Vagina (tissue), 2 donors: ENCODE measurements at regions not wholly inside any gene's neighbourhood (a gene's known extent, or its start where the extent isn't known, plus 50 kb on each side); places are given as distances from the start of the nearest gene placed in this dataset.

Source experiments
- DNase-seq, 2 donors: peaks; one replicate each; pipeline ENCODE4 v3.0.0-alpha.2; 2017; ENCODE audit errors: extremely low spot score in 2 of 2
- H3K27ac ChIP-seq: fragments of 200-600 bp; sonication (generic); one replicate; pipeline ENCODE4 v1.5.1; 2019
- H3K27me3 ChIP-seq: fragments of 200-600 bp; sonication (generic); one replicate; pipeline ENCODE4 v1.5.1; 2019
- H3K36me3 ChIP-seq, 2 donors: fragments of 200-600 bp; sonication (generic); one replicate each; pipeline ENCODE4 v1.5.1; 2017 to 2019
- H3K4me1 ChIP-seq: fragments of 200-600 bp; sonication (generic); one replicate; pipeline ENCODE4 v1.5.1; 2019
- H3K4me3 ChIP-seq, 2 donors: fragments of 200-600 bp; sonication (generic); 1 replicate in 1 of 2; 2 replicates in 1 of 2; pipeline ENCODE4 v1.5.1; 2016 to 2019
- H3K9me3 ChIP-seq: fragments of 200-600 bp; sonication (generic); one replicate; pipeline ENCODE4 v1.5.1; 2019
- CTCF ChIP-seq, 3 experiments: fragments of 450-650 bp in 2 of 3; fragments of 200-600 bp in 1 of 3; sonication (generic) in 1 of 3; IDR thresholded peaks; one replicate each; pipeline ENCODE4 v1.5.1; 2017 to 2019; ENCODE audit warnings: antibody characterized with exemption in 3 of 3, mild to moderate bottlenecking in 2 of 3, moderate library complexity in 2 of 3
- POLR2A ChIP-seq, 2 donors: fragments of 450-650 bp; IDR thresholded peaks; one replicate each; pipeline ENCODE4 v1.6.1; 2017; ENCODE audit warnings: antibody characterized with exemption in 2 of 2, mild to moderate bottlenecking in 2 of 2, moderate library complexity in 2 of 2
- POLR2AphosphoS5 ChIP-seq, 2 donors: sonication (generic); formaldehyde crosslinking; IDR thresholded peaks; one replicate each; pipeline ENCODE4 v1.9.0; 2017; ENCODE audit warnings: antibody characterized with exemption in 2 of 2, mild to moderate bottlenecking in 2 of 2, low read depth in 1 of 2; ENCODE audit not compliant: insufficient read depth in 1 of 2
- intact Hi-C: fragments of 100-400 bp; cut with DNase I; formaldehyde crosslinking; loops from one replicate; pipeline ENCODE4 v1.15.1; 2023

GRCh38 chr4:158422546-158422945 is 99.1 kb upstream of the RXFP1 start:
- no peak overlapping the region for H3K27ac ChIP-seq
- H3K4me3 ChIP-seq = no peak overlapping the region
- TF ChIP-seq POLR2A (IDR thresholded peaks at IDR 0.05) = no peak
- no peak for TF ChIP-seq POLR2AphosphoS5 (IDR thresholded peaks at IDR 0.05; ENCODE audit: insufficient read depth in 1 of 2, low read depth in 1 of 2)
- no peak for TF ChIP-seq CTCF (IDR thresholded peaks at IDR 0.05)
- H3K4me1 ChIP-seq = no peaks in the 10 kb centered on the region
- intact Hi-C loops = no loop called here
- no peak for DNase-seq
- H3K9me3 ChIP-seq = no peaks in the 10 kb centered on the region
- H3K36me3 ChIP-seq = no peaks in the 10 kb centered on the region
- no peaks in the 10 kb centered on the region for H3K27me3 ChIP-seq

GRCh38 chr4:158428242-158428641 is 93.4 kb upstream of the RXFP1 start:
- no peaks in the 10 kb centered on the region for H3K9me3 ChIP-seq
- intact Hi-C loops = no loop called here

DNA sequence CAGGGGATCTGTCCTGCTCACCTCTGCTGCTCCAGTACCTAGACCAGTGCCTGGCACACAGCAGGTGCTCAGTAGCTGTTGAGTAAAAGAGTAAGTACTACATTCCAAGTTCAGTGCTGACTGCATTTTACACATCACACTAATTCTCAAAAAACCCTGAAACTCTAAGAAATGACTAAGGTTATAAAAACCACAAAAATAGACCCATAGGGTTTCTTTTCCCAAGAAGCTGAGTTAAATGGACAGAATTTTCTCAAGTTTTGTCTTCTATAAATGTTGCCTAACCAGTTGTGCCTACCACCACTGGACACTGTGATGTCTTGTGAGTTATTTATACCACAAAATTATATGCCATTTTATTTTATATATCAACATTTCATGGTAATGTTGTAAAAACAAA is 78.9 kb upstream of the RXFP1 start:
- H3K36me3 ChIP-seq = no peaks in the 10 kb centered on the region
- intact Hi-C loops = no loop called here

More at GRCh38 chr4:158428242-158428641, 93.4 kb upstream of the RXFP1 start:
- Histone ChIP-seq H3K4me3 (no peak overlapping the region), H3K27ac (no peak overlapping the region), H3K4me1 (no peaks in the 10 kb centered on the region), H3K27me3 (no peaks in the 10 kb centered on the region), H3K36me3 (no peaks in the 10 kb centered on the region)
- TF ChIP-seq POLR2A (IDR thresholded peaks at IDR 0.05) = no peak
- no peak for TF ChIP-seq POLR2AphosphoS5 (IDR thresholded peaks at IDR 0.05; ENCODE audit: insufficient read depth in 1 of 2, low read depth in 1 of 2)
- no peak for TF ChIP-seq CTCF (IDR thresholded peaks at IDR 0.05)
- DNase-seq = no peak

GRCh38 chr4:158443731-158444130 is 78.0 kb upstream of the RXFP1 start:
- Histone ChIP-seq H3K4me3 (no peak overlapping the region), H3K36me3 (no peaks in the 10 kb centered on the region), H3K27me3 (no peaks in the 10 kb centered on the region), H3K27ac (no peak overlapping the region), H3K9me3 (no peaks in the 10 kb centered on the region), H3K4me1 (no peaks in the 10 kb centered on the region)
- intact Hi-C loops = no loop called here
- no peak for DNase-seq
- TF ChIP-seq POLR2A (IDR thresholded peaks at IDR 0.05) (no peak), POLR2AphosphoS5 (IDR thresholded peaks at IDR 0.05; ENCODE audit: insufficient read depth in 1 of 2, low read depth in 1 of 2) (no peak), CTCF (IDR thresholded peaks at IDR 0.05) (no peak)

More for the DNA sequence above, 78.9 kb upstream of the RXFP1 start:
- H3K9me3 ChIP-seq = no peaks in the 10 kb centered on the region
- H3K27me3 ChIP-seq = no peaks in the 10 kb centered on the region
- H3K27ac ChIP-seq = no peak overlapping the region
- TF ChIP-seq POLR2AphosphoS5 (IDR thresholded peaks at IDR 0.05; ENCODE audit: insufficient read depth in 1 of 2, low read depth in 1 of 2) (no peak), CTCF (IDR thresholded peaks at IDR 0.05) (no peak), POLR2A (IDR thresholded peaks at IDR 0.05) (no peak)
- no peak for DNase-seq
- no peak overlapping the region for H3K4me3 ChIP-seq
- no peaks in the 10 kb centered on the region for H3K4me1 ChIP-seq

- intact Hi-C loops = no loop called here
- Histone ChIP-seq H3K36me3 (no peaks in the 10 kb centered on the region), H3K4me1 (no peaks in the 10 kb centered on the region), H3K9me3 (no peaks in the 10 kb centered on the region), H3K4me3 (no peak overlapping the region), H3K27me3 (no peaks in the 10 kb centered on the region), H3K27ac (no peak overlapping the region)
- no peak for DNase-seq
- no peak for TF ChIP-seq POLR2AphosphoS5 (IDR thresholded peaks at IDR 0.05; ENCODE audit: insufficient read depth in 1 of 2, low read depth in 1 of 2)
- TF ChIP-seq CTCF (IDR thresholded peaks at IDR 0.05) = no peak
- no peak for TF ChIP-seq POLR2A (IDR thresholded peaks at IDR 0.05)
Observed at GRCh38 chr4:158444621-158445020, 77.1 kb upstream of the RXFP1 start.
